ENCODE measurements at regions not wholly inside any gene's neighbourhood (a gene's known extent, or its start where the extent isn't known, plus 50 kb on each side); places are given as distances from the start of the nearest gene placed in this dataset.

DNA sequence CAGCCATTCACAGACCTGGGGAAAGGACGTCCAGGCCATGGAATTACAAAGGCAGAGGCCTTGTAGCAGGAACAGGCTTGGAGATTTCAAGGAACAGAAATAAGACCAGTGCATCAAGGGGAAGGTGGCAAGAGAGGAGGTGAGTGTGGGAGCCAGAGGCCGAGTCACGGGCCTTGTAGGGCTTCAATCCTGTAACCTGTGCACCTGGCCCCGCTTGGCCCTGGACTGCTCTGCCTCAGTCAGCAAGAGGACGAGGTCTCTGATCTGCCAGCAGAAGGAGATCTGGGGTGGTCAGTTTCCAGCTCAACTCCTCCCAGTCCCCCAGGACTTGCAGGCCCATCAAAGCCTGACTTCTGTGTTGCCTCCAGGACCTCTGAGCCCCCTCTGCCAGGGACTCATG is 200.8 kb downstream of the VRK1 start:
- DNase-seq (ENCODE audit: low spot score in 2 of 2) = no peak
- Histone ChIP-seq H3K9me3 (peaks cover 0 to 5% of the 10 kb centered on the region in 2 donors), H3K36me3 (no peaks in the 10 kb centered on the region), H3K4me1 (no peaks in the 10 kb centered on the region), H3K4me3 (no peak overlapping the region), H3K27ac (no peak overlapping the region), H3K27me3 (no peaks in the 10 kb centered on the region)
- intact Hi-C loops (cut with DNase I; ENCODE audit: low total_unique reads) = no loop called here
- TF ChIP-seq POLR2A (IDR thresholded peaks at IDR 0.05) (no peak), POLR2AphosphoS5 (IDR thresholded peaks at IDR 0.05) (no peak)
- TF ChIP-seq, protein P1, sequence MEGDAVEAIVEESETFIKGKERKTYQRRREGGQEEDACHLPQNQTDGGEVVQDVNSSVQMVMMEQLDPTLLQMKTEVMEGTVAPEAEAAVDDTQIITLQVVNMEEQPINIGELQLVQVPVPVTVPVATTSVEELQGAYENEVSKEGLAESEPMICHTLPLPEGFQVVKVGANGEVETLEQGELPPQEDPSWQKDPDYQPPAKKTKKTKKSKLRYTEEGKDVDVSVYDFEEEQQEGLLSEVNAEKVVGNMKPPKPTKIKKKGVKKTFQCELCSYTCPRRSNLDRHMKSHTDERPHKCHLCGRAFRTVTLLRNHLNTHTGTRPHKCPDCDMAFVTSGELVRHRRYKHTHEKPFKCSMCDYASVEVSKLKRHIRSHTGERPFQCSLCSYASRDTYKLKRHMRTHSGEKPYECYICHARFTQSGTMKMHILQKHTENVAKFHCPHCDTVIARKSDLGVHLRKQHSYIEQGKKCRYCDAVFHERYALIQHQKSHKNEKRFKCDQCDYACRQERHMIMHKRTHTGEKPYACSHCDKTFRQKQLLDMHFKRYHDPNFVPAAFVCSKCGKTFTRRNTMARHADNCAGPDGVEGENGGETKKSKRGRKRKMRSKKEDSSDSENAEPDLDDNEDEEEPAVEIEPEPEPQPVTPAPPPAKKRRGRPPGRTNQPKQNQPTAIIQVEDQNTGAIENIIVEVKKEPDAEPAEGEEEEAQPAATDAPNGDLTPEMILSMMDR (IDR thresholded peaks at IDR 0.05) = no peak

DNA sequence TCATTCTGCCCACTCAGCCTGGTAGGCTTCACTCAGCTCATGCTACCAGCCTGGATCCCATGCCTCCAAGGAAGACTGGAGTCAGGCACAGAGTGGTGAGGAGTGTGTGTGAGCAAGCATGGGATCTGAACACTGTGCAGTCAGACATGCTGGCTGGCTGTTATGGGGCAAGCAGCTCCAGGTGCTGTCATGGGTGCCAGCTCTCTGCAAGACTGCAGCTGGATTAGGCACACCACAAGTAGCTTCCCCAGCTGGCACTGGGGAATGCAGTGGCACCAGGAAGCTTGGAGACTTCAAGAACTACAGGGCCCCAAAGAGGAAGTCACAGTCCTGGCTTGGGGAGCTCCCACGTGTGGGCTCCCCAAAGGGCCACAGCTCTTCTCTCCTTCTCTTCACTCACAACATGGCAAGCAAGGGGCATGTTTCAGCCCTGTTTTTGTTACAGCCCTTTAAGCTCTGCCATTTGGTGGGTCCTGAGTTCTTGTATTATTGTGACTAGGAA is 202.5 kb downstream of the VRK1 start:
- intact Hi-C loops (cut with DNase I; ENCODE audit: low total_unique reads) = no loop called here
- H3K4me3 ChIP-seq = no peak overlapping the region
- TF ChIP-seq POLR2AphosphoS5 (IDR thresholded peaks at IDR 0.05) (no peak), POLR2A (IDR thresholded peaks at IDR 0.05) (no peak)
- TF ChIP-seq, protein P1 (IDR thresholded peaks at IDR 0.05) = no peak
- H3K4me1 ChIP-seq = no peaks in the 10 kb centered on the region
- H3K27me3 ChIP-seq = no peaks in the 10 kb centered on the region
- H3K9me3 ChIP-seq = peaks cover 0 to 5% of the 10 kb centered on the region in 2 donors
- H3K27ac ChIP-seq = no peak overlapping the region
- H3K36me3 ChIP-seq = no peaks in the 10 kb centered on the region
- no peak for DNase-seq (ENCODE audit: low spot score in 2 of 2)

DNA sequence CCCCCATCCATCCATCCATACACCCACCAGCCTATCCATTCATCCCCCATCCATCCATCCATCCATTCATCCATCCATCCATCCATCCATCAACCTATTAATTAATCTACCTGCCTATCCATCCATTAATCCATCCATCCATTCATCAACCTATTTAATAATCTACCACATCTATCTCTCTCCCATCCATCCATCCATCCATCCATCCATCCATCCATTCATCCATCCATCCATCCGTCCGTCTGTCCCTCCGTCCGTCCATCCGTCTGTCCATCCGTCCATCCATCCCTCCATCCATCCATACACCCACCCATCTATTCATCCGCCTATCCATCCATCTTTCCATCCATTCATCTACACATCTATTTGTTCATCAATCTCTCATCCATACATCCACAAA is 205.3 kb downstream of the VRK1 start:
- no peak for TF ChIP-seq POLR2A (IDR thresholded peaks at IDR 0.05)
- TF ChIP-seq, protein P1 (IDR thresholded peaks at IDR 0.05) = no peak
- TF ChIP-seq POLR2AphosphoS5 (IDR thresholded peaks at IDR 0.05) = no peak
- no peak for DNase-seq (ENCODE audit: low spot score in 2 of 2)
- H3K27me3 ChIP-seq = peaks cover 0 to under 1% of the 10 kb centered on the region in 2 donors
- H3K9me3 ChIP-seq = peaks cover 0 to 5% of the 10 kb centered on the region in 2 donors
- H3K4me3 ChIP-seq = no peak overlapping the region
- no peaks in the 10 kb centered on the region for H3K36me3 ChIP-seq
- no peaks in the 10 kb centered on the region for H3K4me1 ChIP-seq
- intact Hi-C loops (cut with DNase I; ENCODE audit: low total_unique reads) = no loop called here
- H3K27ac ChIP-seq = no peak overlapping the region

DNA sequence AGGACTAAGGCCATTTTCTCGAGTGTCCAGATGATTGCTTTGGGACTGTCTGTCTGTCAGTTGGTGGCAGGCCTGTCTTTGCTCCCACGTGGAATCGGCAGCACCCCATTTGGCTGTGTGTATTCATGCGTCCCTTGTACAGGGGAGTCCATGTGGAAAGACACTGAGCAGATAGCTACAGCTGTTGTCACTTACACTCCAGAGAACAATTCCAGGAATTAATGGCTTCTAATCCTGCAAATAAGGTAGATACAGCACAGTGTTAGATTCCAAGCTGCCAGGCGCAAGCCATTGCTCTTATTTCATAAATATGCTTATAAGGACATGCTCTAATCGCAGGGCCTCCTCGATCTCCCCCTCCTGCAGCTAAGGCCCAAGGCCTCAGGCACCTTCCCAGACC is 208.8 kb downstream of the VRK1 start:
- intact Hi-C loops (cut with DNase I; ENCODE audit: low total_unique reads) = no loop called here
- no peak overlapping the region for H3K27ac ChIP-seq

DNA sequence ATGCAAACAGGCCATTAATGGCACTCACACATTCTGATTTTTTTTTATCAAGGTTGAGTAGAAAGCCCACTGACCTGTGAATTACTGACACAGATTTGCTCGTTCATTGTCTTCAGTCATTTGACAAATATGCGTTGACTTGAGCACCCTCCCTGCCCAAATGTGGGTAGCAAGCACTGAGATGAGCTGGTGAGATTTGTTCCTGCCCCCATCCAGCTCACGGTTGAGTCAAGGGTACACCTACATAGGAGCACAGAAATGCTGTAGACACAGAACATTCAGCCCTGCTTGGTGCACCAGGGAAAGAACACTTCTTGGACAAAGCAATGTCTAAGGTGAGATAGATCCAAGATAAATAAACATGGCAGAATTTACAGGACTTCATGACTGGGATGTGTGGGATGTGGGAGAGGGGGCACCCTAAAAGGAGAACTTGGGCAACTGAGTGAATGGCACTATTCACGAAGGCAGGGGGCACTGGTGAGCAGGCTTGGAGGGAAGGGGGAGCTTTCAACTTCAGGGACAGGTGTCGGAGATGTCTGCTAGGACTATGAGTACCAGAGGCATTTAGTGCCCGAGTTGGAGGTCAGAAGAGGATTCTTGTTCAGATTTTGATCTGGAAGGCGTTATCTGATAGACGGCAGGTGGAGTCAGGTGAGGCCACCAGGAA is 213.4 kb downstream of the VRK1 start:
- no peak overlapping the region for H3K4me3 ChIP-seq
- TF ChIP-seq POLR2AphosphoS5 (IDR thresholded peaks at IDR 0.05) (no peak), POLR2A (IDR thresholded peaks at IDR 0.05) (no peak)
- TF ChIP-seq, protein P1 (IDR thresholded peaks at IDR 0.05) = no peak
- no peaks in the 10 kb centered on the region for H3K9me3 ChIP-seq
- intact Hi-C loops (cut with DNase I; ENCODE audit: low total_unique reads) = no loop called here
- H3K27ac ChIP-seq = no peak overlapping the region
- H3K36me3 ChIP-seq = no peaks in the 10 kb centered on the region
- H3K27me3 ChIP-seq = peaks cover 0 to 15% of the 10 kb centered on the region in 2 donors
- no peaks in the 10 kb centered on the region for H3K4me1 ChIP-seq
- DNase-seq (ENCODE audit: low spot score in 2 of 2) = no peak

More for the DNA sequence above, 208.8 kb downstream of the VRK1 start:
- no peak for DNase-seq (ENCODE audit: low spot score in 2 of 2)
- TF ChIP-seq POLR2AphosphoS5 (IDR thresholded peaks at IDR 0.05) (no peak), POLR2A (IDR thresholded peaks at IDR 0.05) (no peak)
- TF ChIP-seq, protein P1 (IDR thresholded peaks at IDR 0.05) = no peak
- Histone ChIP-seq H3K4me1 (no peaks in the 10 kb centered on the region), H3K27me3 (peaks cover 0 to 15% of the 10 kb centered on the region in 2 donors), H3K36me3 (no peaks in the 10 kb centered on the region), H3K9me3 (no peaks in the 10 kb centered on the region), H3K4me3 (no peak overlapping the region)

All from breast epithelium (tissue), 4 donors.